ENCODE measurements at regions not wholly inside any gene's neighbourhood (a gene's known extent, or its start where the extent isn't known, plus 50 kb on each side); places are given as distances from the start of the nearest gene placed in this dataset.
"Not testable (repeated sequence)": the region's sequence is repeated elsewhere in the genome, so short reads cannot be mapped to it uniquely, and the experiment has no call there.

- DNase-seq (ENCODE audit: low read depth in 2 of 2), result no peak
Measured at GRCh38 chr21:35982717-35983116, 77.6 kb downstream of the SETD4 start.

DNA sequence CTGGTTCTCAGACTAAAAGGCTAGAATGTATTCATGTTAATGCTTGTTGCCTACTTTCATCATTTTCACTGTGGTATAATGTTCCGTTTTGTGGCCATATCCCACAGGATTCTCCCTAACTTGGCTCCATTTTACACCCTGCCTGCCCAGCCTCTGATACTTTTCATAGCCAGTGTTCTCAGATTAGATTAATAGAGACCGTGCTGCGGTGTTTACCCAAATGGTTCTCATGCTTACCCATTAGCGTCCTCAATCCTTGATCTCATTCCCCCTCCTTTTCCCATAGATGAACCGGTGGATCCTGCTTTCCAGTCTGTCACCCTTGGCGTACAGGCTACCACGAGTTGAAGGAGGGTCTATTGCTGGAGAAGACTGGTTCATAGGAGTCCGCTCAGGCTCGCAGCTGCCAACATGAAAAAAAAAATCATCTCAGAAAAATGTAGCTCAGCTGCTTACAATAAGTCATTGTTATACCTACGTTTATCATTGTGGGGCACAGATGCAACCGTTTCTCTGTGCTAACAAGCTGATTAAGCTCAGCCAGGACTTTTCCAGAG, 78.7 kb downstream of the SETD4 start:
- DNase-seq (ENCODE audit: low read depth in 2 of 2), result no peak

DNA sequence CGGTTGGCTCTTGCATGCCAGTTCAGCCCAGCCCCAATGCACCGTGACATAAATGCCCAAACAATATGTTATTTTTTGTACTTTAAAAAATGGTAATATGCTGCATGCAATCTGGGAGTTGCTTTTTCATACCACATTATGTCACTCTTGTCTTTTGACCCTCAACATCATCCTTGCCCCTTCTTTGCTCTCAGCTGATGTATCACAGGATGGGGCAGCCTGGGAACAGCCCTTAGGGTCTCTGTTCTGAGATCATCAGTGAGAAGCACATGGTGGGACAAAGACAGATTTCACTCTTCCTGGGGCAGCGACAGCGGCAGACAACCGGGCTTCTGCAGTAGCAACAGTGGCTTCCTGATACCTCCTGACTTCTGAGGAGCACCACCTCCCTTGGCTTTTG, 79.5 kb downstream of the SETD4 start:
- DNase-seq (ENCODE audit: low read depth in 2 of 2), result no peak

- not testable (repeated sequence) for DNase-seq (ENCODE audit: low read depth in 2 of 2)
Measured at GRCh38 chr21:35977860-35978259, 82.5 kb downstream of the SETD4 start.

DNA sequence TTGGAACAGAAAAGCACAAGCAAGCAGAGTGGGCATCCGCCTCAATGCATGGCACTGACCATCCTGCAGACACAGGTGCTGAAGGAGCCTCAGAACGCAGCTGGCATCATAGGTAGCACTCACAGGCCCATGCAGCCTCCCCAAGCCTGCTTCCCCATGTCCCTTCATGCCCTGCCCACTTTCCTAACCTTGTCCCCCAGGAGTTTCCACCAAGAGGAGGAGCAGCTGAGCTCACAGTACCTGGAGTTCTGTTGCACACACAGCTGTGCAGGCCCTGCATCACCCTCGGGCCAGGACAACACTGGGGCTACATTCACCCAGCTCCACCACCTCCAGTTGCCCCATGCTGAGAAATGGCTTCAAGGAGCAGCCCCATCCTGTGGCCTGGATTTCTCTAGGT, 83.4 kb downstream of the SETD4 start:
- no peak for DNase-seq (ENCODE audit: low read depth in 2 of 2)

- no peak for DNase-seq (ENCODE audit: low read depth in 2 of 2)
Measured at GRCh38 chr21:35976481-35976880, 83.8 kb downstream of the SETD4 start.

- no peak for DNase-seq (ENCODE audit: low read depth in 2 of 2)
Measured at GRCh38 chr21:35974775-35975174, 85.6 kb downstream of the SETD4 start.

DNA sequence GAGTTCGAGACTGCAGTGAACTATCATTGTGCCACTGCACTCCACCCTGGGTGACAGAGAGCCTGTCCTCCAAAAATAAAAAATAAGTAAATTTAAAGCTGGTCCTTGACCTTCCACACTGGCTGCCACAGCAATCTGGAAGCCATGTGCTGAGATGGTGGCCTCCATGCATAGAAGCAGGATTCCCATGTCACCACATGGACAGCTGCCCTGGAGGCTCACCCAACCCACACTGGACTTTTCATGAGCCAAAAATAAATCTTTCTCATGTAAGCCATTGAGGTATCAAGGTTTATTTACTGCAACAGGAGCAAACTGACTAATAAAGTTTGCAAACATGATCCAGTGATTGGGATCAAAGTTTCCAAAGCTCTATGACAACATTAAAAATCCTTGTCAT, 88.5 kb downstream of the SETD4 start:
- DNase-seq (ENCODE audit: low read depth in 2 of 2), result no peak

- no peak for DNase-seq (ENCODE audit: low read depth in 2 of 2)
Measured at GRCh38 chr21:35969281-35969680, 91.0 kb downstream of the SETD4 start.

DNA sequence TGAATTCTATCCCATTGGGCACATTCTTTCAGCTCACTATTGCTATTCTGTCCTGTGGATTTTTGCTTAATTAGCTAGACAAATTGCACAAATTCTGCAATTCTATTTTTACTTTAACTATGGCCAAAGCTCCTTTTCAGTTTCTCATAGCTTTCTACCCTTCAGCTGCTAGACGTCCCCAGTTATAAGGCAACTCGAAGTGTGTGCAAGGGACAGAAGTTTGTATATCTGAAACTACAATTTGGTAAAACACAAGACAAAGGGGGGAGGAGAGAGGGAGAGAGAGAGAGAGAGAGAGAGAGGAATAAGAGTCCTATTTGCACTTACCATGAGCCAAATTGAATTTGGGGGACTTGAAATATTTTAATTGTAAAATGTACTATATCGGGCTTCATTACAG, 91.8 kb downstream of the SETD4 start:
- no peak for DNase-seq (ENCODE audit: low read depth in 2 of 2)

DNA sequence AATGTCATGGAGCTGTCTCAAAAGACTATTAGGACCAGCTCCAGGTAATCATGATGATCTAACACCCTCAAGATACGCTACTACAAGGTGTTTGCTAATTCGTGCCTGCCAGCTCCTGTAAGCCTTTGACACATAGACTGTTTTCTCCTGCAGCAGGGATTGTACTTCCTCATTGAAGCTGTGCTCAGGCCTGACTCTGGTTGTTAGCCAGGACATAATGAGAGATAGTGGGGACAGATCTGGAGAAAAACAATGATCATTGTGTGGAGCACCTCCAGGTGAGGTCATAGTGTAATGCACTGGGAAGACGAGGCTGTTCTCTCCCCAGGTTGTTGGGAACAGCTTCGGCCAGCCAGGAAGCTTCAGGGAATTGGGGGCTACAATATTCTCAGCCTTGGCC, 94.6 kb downstream of the SETD4 start:
- DNase-seq (ENCODE audit: low read depth in 2 of 2), result no peak

- no peak for DNase-seq (ENCODE audit: low read depth in 2 of 2)
Measured at GRCh38 chr21:35963920-35964451, 96.3 kb downstream of the SETD4 start.

DNA sequence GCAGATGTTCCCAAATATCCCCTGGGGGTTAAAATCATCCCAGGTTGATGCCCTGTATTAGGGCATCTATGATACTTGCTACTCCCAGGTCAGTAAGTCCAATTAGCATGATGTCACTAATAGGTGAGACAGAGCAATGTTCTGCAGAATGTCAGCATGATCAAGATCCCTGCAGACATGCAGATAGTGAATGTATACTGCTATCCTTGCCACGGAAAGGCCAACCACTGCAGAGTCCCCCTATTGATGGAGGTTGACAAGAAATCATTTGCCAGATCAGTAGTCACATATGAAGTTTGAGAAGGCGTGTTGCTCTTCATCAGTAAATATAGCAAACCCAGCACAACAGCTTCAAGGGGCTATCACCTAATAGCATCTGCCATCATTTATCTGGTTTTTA, 97.4 kb downstream of the SETD4 start:
- DNase-seq (ENCODE audit: low read depth in 2 of 2), result no peak

DNA sequence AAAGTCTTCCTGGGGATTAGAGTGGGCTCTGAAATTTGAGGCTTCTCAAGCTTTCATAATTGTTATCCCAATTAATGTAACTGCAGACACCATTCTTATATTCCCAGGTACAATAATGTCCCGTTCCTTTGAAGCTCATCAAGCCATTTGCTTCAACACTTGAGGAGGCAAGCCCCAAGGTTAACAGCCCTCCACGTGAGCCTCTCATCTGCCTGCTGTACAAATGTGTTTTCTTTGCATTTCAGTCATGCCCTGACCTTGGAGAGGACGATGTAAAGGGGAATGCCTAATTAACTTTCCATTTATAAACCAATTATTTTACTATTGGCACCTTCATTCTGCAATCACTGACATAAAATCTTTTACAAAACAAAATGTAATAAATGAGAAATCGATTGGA, 106.3 kb downstream of the SETD4 start:
- DNase-seq (ENCODE audit: low read depth in 2 of 2), result no peak

GRCh38 chr21:35953597-35953996, 106.7 kb downstream of the SETD4 start:
- DNase-seq (ENCODE audit: low read depth in 2 of 2), result no peak

DNA sequence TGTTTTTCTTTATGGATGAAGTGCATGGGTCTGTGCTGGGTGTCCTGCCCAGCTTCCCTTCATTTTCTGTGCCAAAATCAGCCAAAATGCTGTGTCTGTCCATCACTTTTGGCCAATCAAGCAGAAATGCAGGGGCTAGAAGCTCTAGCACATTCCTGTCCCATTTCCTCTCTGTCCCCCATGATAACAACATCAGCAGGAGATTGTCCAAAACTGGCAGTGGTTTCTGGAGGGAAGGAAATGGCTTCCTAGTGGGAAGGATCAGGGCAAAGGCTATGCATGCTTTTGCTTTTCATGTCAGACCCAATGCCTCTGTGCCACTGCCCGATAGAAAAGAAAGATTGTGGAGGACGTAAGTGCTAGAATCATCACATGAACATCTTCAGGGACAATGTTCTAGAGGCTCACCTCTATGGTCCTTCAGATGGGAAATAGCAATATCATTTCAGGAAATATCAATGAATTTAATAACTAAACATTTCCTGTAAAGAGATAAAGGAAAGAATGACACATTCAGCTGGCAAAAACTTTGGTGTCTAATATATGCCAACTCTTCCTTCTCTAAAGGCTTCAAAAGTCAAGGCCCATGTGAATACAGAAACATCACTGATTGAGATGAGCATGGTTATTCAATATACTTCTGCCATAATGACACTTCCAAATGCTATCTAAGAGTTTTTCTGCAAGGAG, 107.5 kb downstream of the SETD4 start:
- no peak for DNase-seq (ENCODE audit: low read depth in 2 of 2)

GRCh38 chr21:35948982-35949381, 111.3 kb downstream of the SETD4 start:
- no peak for DNase-seq (ENCODE audit: low read depth in 2 of 2)

DNA sequence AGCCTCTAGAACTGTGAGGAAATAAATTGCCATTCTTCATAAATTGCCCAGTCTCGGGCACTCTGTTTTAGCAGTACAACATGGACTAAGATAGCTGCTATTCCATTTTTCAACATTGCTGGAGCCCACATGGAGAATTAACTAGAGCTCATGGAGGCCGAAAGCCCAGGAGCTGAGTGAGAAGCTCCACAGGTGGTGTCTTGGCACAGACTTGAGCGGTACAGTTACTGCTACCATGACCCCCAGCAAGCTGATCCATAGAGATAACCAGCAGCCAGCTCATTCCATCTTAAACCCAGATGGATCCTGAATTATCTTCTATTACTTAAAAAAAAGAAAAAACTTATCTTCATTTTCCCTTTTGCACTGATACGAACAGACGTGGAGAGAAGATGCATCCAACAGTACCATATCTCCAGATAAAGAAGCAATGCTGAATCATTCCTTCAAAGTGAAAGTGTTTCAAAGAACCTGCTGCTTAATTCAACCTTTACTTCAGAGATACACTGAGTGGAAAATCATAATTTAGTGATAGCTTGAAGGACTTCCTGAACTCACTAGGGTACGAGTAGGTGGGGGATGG, 115.1 kb downstream of the SETD4 start:
- no peak for DNase-seq (ENCODE audit: low read depth in 2 of 2)

GRCh38 chr21:35943752-35944151, 116.6 kb downstream of the SETD4 start:
- no peak for DNase-seq (ENCODE audit: low read depth in 2 of 2)

DNA sequence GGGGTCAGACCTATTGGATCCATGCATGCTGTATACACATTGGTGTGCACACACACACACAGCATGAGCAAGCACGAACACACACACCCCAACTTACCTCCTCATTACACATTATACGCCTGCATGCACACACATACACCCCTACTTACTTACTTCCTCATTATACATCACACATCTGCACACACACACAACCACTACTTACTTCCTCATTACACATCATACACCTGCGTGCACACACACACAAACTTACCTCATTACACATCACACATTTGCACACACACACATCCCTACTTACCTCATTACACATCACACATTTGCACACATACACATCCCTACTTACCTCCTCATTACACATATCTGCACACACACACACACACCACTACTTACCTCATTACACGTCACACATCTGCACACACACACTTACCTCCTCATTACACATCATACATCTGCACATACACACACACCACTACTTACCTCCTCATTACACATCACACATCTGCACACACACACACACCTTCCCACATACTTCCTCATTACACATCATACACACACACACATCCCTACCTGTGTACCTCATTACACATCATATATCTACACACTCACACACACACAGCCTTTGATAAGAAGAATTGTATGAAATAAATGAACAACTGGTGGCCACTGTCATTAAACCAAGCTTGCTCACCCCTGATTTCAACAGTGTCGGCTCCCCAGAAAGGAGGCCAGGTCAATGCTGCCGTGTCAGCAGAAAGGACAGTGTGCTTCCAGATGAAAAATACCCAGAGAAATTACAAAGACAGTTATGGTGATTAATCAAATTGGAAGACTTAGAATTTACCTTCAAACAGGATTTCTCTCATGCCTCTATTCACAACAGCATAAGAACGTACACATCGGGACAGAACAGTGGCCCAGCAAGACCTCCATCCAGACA, 117.8 kb downstream of the SETD4 start:
- DNase-seq (ENCODE audit: low read depth in 2 of 2), result no peak

DNA sequence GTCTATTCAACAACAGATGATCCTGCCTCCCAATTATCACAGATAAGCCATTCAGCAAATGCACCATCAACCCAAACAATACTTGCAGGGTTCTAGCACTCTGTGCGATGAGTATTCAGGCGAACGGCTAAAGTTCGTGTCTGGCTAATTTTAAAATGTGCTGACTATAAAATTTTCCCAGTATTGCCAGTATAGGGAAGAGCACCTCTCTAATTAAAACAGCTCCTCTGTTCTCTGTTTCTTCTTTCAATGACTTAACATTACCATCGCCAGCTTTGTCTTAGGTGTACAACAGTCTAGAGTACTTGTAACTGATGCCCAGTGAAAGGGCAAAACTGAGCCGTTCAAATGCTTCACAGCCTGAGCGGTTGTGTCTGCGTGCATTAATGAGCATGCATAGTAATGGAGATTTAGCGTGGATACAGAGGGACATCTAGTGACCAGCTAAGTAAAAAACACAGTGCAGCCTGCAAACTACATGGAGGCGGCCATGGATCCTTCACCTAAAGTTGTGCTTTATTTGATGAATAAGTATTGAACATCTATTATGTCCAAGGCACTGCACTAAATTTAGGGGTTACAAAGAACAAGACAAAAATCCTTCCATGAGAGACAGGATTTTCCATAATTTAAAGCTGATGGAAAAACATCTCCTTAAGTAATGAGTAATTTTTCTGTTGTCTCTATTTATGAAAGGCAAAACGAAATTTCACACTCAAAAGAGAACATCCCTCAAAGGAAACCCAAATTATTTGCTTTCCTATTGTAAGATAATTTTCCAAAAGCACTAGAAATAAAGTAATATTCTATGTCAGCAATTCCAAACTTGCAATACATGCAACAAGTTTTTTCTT, 120.0 kb downstream of the SETD4 start:
- no peak for DNase-seq (ENCODE audit: low read depth in 2 of 2)
